Kidney (tissue), 13 donors: ENCODE measurements at regions not wholly inside any gene's neighbourhood (a gene's known extent, or its start where the extent isn't known, plus 50 kb on each side); places are given as distances from the start of the nearest gene placed in this dataset.

Experiments used
- DNase-seq, 5 donors: peaks; one replicate each; pipeline ENCODE4 v3.0.0-alpha.2; 2013 to 2020
- FAIRE-seq: peaks from 2 replicates; lab custom pipeline; 2012; peaks lifted over from hg19 to GRCh38; lab: Jason Lieb, UNC
- H3K27ac ChIP-seq, 2 donors: one replicate each; pipeline ENCODE4 v1.7.0; 2013; ENCODE audit warnings: low read depth in 2 of 2, low read length in 2 of 2, inconsistent platforms in 1 of 2
- H3K27me3 ChIP-seq: one replicate; pipeline ENCODE4 v1.7.1; 2013; ENCODE audit warnings: low read length, inconsistent platforms; ENCODE audit not compliant: control insufficient read depth, insufficient read depth
- H3K36me3 ChIP-seq, 3 donors: one replicate each; pipeline versions ENCODE4 v1.7.0 to v1.7.1; 2013; ENCODE audit warnings: low read length in 3 of 3, control low read depth in 1 of 3, inconsistent platforms in 1 of 3; ENCODE audit not compliant: insufficient read depth in 3 of 3, control insufficient read depth in 2 of 3
- H3K4me1 ChIP-seq, 3 donors: one replicate each; pipeline versions ENCODE4 v1.7.0 to v1.7.1; 2013; ENCODE audit warnings: low read length in 3 of 3, inconsistent platforms in 1 of 3, low read depth in 1 of 3; ENCODE audit not compliant: control insufficient read depth in 2 of 3, insufficient read depth in 2 of 3
- H3K4me3 ChIP-seq, 3 donors: one replicate each; pipeline versions ENCODE4 v1.7.0 to v1.8.1; 2013; ENCODE audit warnings: low read length in 3 of 3, control low read depth in 1 of 3, inconsistent platforms in 1 of 3
- H3K9ac ChIP-seq, 3 donors: one replicate each; pipeline versions ENCODE4 v1.7.0 to v1.7.1; 2013; ENCODE audit warnings: low read length in 3 of 3, control low read depth in 1 of 3, inconsistent platforms in 1 of 3
- H3K9me3 ChIP-seq, 3 donors: one replicate each; pipeline versions ENCODE4 v1.7.0 to v1.7.1; 2013; ENCODE audit warnings: low read length in 3 of 3, control low read depth in 1 of 3, inconsistent platforms in 1 of 3; ENCODE audit not compliant: control insufficient read depth in 2 of 3, insufficient read depth in 1 of 3
- CTCF ChIP-seq: IDR thresholded peaks from 3 replicates; pipeline ENCODE4 v1.5.1; 2012; ENCODE audit warnings: mild to moderate bottlenecking, moderate library complexity, borderline replicate concordance; ENCODE audit not compliant: insufficient read depth; ENCODE audit errors: extremely low read depth
- intact Hi-C: fragments of 100-400 bp; cut with DNase I; formaldehyde crosslinking; loops from one replicate; pipeline ENCODE4 v1.11.1; 2022
- donor health status: control.
- donor health status: control.
- donor health status: control.
- donor health status: control.
- donor health status: control.
- donor health status: DM: yes; HTN: yes; CAD: no.
- donor health status: Normal renal cell carcinoma (clear cell type).

GRCh38 chr12:107565551-107565950 lies 120.0 kb upstream of the PWP1 start:
- no peak for DNase-seq
- intact Hi-C loops = no loop called here
- H3K4me1 ChIP-seq = no peaks in the 10 kb centered on the region
- no peaks in the 10 kb centered on the region for H3K36me3 ChIP-seq
- no peak overlapping the region for H3K4me3 ChIP-seq
- no peaks in the 10 kb centered on the region for H3K27me3 ChIP-seq
- no peak overlapping the region for H3K27ac ChIP-seq
- no peak for FAIRE-seq
- no peaks in the 10 kb centered on the region for H3K9me3 ChIP-seq
- no peak for TF ChIP-seq CTCF
- no peak overlapping the region for H3K9ac ChIP-seq

GRCh38 chr12:107567876-107568619 lies 117.6 kb upstream of the PWP1 start:
- intact Hi-C loops = no loop called here
- H3K9me3 ChIP-seq = no peaks in the 10 kb centered on the region
- DNase-seq = no peak

GRCh38 chr12:107568718-107569117 lies 116.9 kb upstream of the PWP1 start:
- no peak for TF ChIP-seq CTCF
- DNase-seq (no peak), FAIRE-seq (no peak)
- intact Hi-C loops = no loop called here
- Histone ChIP-seq H3K27me3 (no peaks in the 10 kb centered on the region), H3K4me1 (no peaks in the 10 kb centered on the region), H3K4me3 (no peak overlapping the region), H3K36me3 (no peaks in the 10 kb centered on the region), H3K9me3 (no peaks in the 10 kb centered on the region), H3K9ac (no peak overlapping the region), H3K27ac (no peak overlapping the region)

More at GRCh38 chr12:107567876-107568619, 117.6 kb upstream of the PWP1 start:
- no peak overlapping the region for H3K9ac ChIP-seq
- no peak overlapping the region for H3K4me3 ChIP-seq
- no peaks in the 10 kb centered on the region for H3K27me3 ChIP-seq
- no peak for TF ChIP-seq CTCF
- no peaks in the 10 kb centered on the region for H3K4me1 ChIP-seq
- FAIRE-seq = no peak
- no peak overlapping the region for H3K27ac ChIP-seq
- H3K36me3 ChIP-seq = no peaks in the 10 kb centered on the region
